ENCODE measurements at regions not wholly inside any gene's neighbourhood (a gene's known extent, or its start where the extent isn't known, plus 50 kb on each side); places are given as distances from the start of the nearest gene placed in this dataset.

- Histone ChIP-seq H3K27me3 (ENCODE audit: control insufficient read depth, insufficient read depth, low read length) (no peaks in the 10 kb centered on the region), H3K36me3 (ENCODE audit: control insufficient read depth, insufficient read depth, low read length) (no peaks in the 10 kb centered on the region), H3K4me3 (ENCODE audit: low read depth, low read length) (no peak overlapping the region)
- TF ChIP-seq CTCF (IDR thresholded peaks at IDR 0.05; ENCODE audit: insufficient read depth, low read length, poor library complexity, severe bottlenecking) = no peak
- DNase-seq (ENCODE audit: low read depth) = no peak
Measured at GRCh38 chr9:84538879-84539278, 130.7 kb upstream of the NTRK2 start.

GRCh38 chr9:84542554-84542953 lies 127.0 kb upstream of the NTRK2 start:
- no peak for TF ChIP-seq CTCF (IDR thresholded peaks at IDR 0.05; ENCODE audit: insufficient read depth, low read length, poor library complexity, severe bottlenecking)
- no peak overlapping the region for H3K4me3 ChIP-seq (ENCODE audit: low read depth, low read length)
- H3K27me3 ChIP-seq (ENCODE audit: control insufficient read depth, insufficient read depth, low read length) = no peaks in the 10 kb centered on the region
- H3K36me3 ChIP-seq (ENCODE audit: control insufficient read depth, insufficient read depth, low read length) = no peaks in the 10 kb centered on the region
- no peak for DNase-seq (ENCODE audit: low read depth)

GRCh38 chr9:84554069-84554664 lies 115.4 kb upstream of the NTRK2 start:
- DNase-seq (ENCODE audit: low read depth) = no peak
- H3K36me3 ChIP-seq (ENCODE audit: control insufficient read depth, insufficient read depth, low read length) = no peaks in the 10 kb centered on the region
- TF ChIP-seq CTCF (IDR thresholded peaks at IDR 0.05; ENCODE audit: insufficient read depth, low read length, poor library complexity, severe bottlenecking) = no peak
- no peak overlapping the region for H3K4me3 ChIP-seq (ENCODE audit: low read depth, low read length)
- H3K27me3 ChIP-seq (ENCODE audit: control insufficient read depth, insufficient read depth, low read length) = no peaks in the 10 kb centered on the region

- H3K36me3 ChIP-seq (ENCODE audit: control insufficient read depth, insufficient read depth, low read length) = no peaks in the 10 kb centered on the region
- TF ChIP-seq CTCF (IDR thresholded peaks at IDR 0.05; ENCODE audit: insufficient read depth, low read length, poor library complexity, severe bottlenecking) = no peak
- H3K27me3 ChIP-seq (ENCODE audit: control insufficient read depth, insufficient read depth, low read length) = no peaks in the 10 kb centered on the region
- H3K4me3 ChIP-seq (ENCODE audit: low read depth, low read length) = no peak overlapping the region
- no peak for DNase-seq (ENCODE audit: low read depth)
Measured at GRCh38 chr9:84556556-84556955, 113.0 kb upstream of the NTRK2 start.

GRCh38 chr9:84557751-84558150 lies 111.8 kb upstream of the NTRK2 start:
- Histone ChIP-seq H3K27me3 (ENCODE audit: control insufficient read depth, insufficient read depth, low read length) (no peaks in the 10 kb centered on the region), H3K36me3 (ENCODE audit: control insufficient read depth, insufficient read depth, low read length) (no peaks in the 10 kb centered on the region), H3K4me3 (ENCODE audit: low read depth, low read length) (no peak overlapping the region)
- no peak for TF ChIP-seq CTCF (IDR thresholded peaks at IDR 0.05; ENCODE audit: insufficient read depth, low read length, poor library complexity, severe bottlenecking)
- no peak for DNase-seq (ENCODE audit: low read depth)

GRCh38 chr9:84563691-84564090 lies 105.8 kb upstream of the NTRK2 start:
- no peak overlapping the region for H3K4me3 ChIP-seq (ENCODE audit: low read depth, low read length)
- no peak for TF ChIP-seq CTCF (IDR thresholded peaks at IDR 0.05; ENCODE audit: insufficient read depth, low read length, poor library complexity, severe bottlenecking)
- H3K36me3 ChIP-seq (ENCODE audit: control insufficient read depth, insufficient read depth, low read length) = no peaks in the 10 kb centered on the region
- H3K27me3 ChIP-seq (ENCODE audit: control insufficient read depth, insufficient read depth, low read length) = no peaks in the 10 kb centered on the region
- DNase-seq (ENCODE audit: low read depth) = no peak

Measured in kidney epithelial cell (primary cell).